ENCODE measurements at regions not wholly inside any gene's neighbourhood (a gene's known extent, or its start where the extent isn't known, plus 50 kb on each side); places are given as distances from the start of the nearest gene placed in this dataset.
"Not testable (repeated sequence)": the region's sequence is repeated elsewhere in the genome, so short reads cannot be mapped to it uniquely, and the experiment has no call there.

- no peaks in the 10 kb centered on the region for H3K4me1 Mint-ChIP-seq
- no peak for ATAC-seq
- DNase-seq, result no peak
- no peaks in the 10 kb centered on the region for H3K36me3 Mint-ChIP-seq
- no peak overlapping the region for H3K4me3 Mint-ChIP-seq
- H3K9me3 Mint-ChIP-seq (ENCODE audit: low read depth), result no peaks in the 10 kb centered on the region
- CTCF ChIA-PET, result no interaction called here
- no peak overlapping the region for H3K27ac Mint-ChIP-seq
- no peaks in the 10 kb centered on the region for H3K27me3 Mint-ChIP-seq
These were observed 110.2 kb downstream of the TDRD15 start for GRCh38 chr2:21234001-21234400.

DNA sequence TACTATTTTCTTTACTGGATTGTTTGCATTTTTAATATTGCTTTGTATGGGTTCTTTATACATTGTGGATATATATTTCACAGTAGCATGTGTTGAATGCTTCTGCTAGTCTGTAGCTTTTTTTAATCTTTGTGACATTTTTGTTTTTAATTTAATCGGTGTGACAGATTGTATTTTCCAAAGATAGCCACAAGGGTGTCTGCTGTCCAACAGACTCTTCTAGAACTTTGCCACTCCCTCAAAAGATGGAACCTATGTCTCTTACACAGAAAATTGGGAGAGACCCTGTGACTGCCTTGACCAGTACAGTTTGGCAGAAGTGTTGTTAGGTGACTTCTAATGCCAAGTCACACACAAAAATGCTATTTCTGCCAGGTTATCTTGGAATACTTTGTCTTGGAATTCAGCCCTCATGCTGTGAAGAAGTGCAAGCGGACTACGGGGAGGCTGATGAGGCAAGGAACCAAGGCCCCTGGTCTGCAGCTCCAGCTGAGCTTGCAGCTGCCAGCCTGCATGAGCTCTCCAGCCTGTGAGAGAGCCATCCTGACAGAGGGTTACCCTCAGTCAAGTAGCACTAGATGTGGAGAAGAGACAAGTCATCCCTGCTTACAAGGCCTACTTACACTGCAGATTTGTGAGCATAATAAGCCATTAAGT, 110.8 kb downstream of the TDRD15 start:
- no peak for DNase-seq
- CTCF ChIA-PET, result no interaction called here
- Mint-ChIP-seq H3K9me3 (ENCODE audit: low read depth) (no peaks in the 10 kb centered on the region), H3K36me3 (no peaks in the 10 kb centered on the region), H3K27me3 (no peaks in the 10 kb centered on the region), H3K4me3 (no peak overlapping the region), H3K4me1 (no peaks in the 10 kb centered on the region), H3K27ac (no peak overlapping the region)
- no peak for ATAC-seq

DNA sequence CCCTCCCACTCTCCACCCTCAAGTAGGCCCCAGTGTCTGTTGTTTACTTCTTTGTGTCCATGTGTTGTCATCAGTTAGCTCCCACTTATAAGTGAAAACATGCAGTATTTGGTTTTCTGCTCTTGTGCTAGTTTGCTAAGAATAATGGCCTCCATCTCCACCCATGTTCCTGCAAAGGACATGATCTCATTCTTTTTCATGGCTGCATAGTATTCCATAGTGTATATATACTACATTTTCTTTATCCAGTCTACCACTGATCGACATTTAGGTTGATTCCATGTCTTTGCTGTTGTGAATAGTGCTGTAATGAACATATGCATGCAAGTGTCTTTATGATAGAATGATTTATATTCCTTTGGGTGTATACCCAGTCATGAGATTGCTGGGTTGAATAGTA, 116.0 kb downstream of the TDRD15 start:
- not testable (repeated sequence) for H3K27ac Mint-ChIP-seq

DNA sequence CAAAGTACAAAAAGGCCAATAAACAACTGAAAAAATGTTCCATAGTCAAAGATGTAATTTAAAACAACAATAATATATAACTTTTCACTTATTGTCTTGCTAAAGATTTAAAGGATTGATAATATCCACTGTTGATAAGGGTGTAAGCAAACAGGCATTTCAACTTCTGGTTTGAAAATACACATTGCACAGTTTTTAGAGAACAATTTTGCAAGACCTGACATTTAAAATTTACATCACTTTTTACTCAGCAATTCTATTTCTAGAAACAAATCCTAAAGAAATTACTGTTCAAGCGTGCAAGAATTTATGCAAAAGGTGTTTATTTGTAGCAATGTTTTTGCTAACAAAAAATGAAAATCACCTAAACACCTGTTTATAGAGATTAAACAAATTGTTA, 120.4 kb downstream of the TDRD15 start:
- DNase-seq (no peak), ATAC-seq (no peak)
- no peaks in the 10 kb centered on the region for H3K36me3 Mint-ChIP-seq
- no peak overlapping the region for H3K27ac Mint-ChIP-seq
- H3K27me3 Mint-ChIP-seq, result no peaks in the 10 kb centered on the region
- H3K9me3 Mint-ChIP-seq (ENCODE audit: low read depth), result peaks cover 5% of the 10 kb centered on the region
- H3K4me3 Mint-ChIP-seq, result no peak overlapping the region
- no peaks in the 10 kb centered on the region for H3K4me1 Mint-ChIP-seq
- CTCF ChIA-PET, result no interaction called here

More for the DNA sequence above, 116.0 kb downstream of the TDRD15 start:
- DNase-seq; H3K4me1 Mint-ChIP-seq; ATAC-seq; H3K4me3 Mint-ChIP-seq; H3K27me3 Mint-ChIP-seq; CTCF ChIA-PET; H3K36me3 Mint-ChIP-seq; H3K9me3 Mint-ChIP-seq (ENCODE audit: low read depth): not testable (repeated sequence)

DNA sequence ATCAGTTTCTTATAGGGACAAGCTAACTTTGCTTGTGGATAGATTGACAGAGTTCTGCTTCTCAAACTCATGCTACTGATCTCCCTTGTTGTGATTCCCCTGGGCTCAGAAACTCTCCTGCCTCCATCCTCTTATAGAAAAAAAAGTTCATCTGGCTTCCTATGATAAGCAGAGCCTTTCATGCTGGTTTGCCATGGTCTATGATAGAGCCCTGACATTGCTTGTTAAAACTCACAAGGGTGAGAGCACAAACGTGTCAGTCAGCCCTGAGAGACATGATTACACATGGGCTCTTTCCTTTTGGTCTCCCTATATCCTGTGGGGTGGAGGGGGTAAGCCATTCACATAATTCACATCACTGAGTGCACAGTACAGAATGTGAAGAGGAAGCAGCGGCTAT, 121.8 kb downstream of the TDRD15 start:
- ATAC-seq, result no peak
- H3K36me3 Mint-ChIP-seq, result no peaks in the 10 kb centered on the region
- CTCF ChIA-PET, result no interaction called here
- no peak for DNase-seq
- no peaks in the 10 kb centered on the region for H3K27me3 Mint-ChIP-seq
- H3K4me1 Mint-ChIP-seq, result no peaks in the 10 kb centered on the region
- peaks cover 5% of the 10 kb centered on the region for H3K9me3 Mint-ChIP-seq (ENCODE audit: low read depth)
- H3K27ac Mint-ChIP-seq, result no peak overlapping the region
- no peak overlapping the region for H3K4me3 Mint-ChIP-seq

- Mint-ChIP-seq H3K4me3 (no peak overlapping the region), H3K9me3 (ENCODE audit: low read depth) (no peaks in the 10 kb centered on the region), H3K27me3 (no peaks in the 10 kb centered on the region), H3K27ac (no peak overlapping the region), H3K36me3 (no peaks in the 10 kb centered on the region), H3K4me1 (no peaks in the 10 kb centered on the region)
- DNase-seq, result no peak
- CTCF ChIA-PET, result no interaction called here
- no peak for ATAC-seq
These were observed 125.6 kb downstream of the TDRD15 start for GRCh38 chr2:21249367-21249766.

DNA sequence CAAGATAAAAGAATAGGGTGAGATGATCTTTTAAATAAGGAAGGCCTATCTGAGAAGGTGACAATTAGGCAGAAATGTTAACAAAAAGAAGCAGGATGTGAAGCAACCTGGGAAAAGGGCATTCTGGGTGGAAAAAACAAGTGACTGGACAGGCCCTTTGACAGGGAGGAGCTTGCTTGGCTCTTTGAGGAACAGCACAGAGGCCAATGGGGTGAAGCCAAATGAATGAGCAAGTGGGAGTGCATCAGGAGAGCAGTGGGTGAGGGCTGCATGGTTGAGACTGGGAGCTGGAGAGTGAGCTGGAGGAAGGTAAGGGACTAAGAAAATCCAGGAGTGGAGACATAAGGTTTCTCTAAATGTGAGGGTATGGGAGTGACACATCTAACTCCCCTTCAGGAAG, 126.9 kb downstream of the TDRD15 start:
- Mint-ChIP-seq H3K9me3 (ENCODE audit: low read depth) (no peaks in the 10 kb centered on the region), H3K27ac (no peak overlapping the region), H3K27me3 (no peaks in the 10 kb centered on the region), H3K4me1 (no peaks in the 10 kb centered on the region), H3K4me3 (no peak overlapping the region), H3K36me3 (no peaks in the 10 kb centered on the region)
- DNase-seq, result no peak
- no peak for ATAC-seq
- CTCF ChIA-PET, result no interaction called here

DNA sequence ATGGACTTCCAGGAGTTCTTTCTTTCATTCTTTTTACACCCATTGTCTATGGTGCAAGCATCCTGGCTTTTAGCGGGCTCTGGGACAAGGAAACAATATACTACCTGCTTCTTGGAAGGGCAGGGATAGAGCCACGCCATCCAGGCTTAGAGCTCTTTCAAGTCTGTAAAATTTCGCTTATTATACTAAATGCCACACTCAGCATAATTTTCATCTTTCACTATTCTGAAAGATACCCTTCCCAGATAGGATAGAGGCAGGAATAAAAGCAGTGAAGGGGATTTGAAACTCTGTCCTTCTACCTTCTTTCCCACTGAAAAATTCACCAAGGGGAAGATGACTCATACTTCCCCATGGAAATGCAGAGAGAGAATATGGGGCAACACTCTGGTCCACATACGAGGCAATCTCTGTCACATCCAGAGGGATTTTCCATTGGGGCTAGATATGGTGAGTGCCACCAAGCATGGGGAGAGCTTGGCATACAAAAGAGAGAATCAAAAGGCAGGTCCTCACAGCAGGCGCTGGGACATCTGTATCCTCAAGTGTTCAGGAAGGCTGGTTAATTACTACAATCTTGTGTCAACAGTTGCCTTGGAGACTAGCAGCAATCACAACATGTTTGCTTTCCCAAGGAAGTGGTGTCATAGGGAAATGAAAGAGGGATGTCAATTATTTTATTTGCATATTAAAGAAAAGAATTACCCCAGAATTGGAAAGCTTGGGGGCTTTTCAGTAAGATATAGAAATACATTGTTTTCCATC, 127.6 kb downstream of the TDRD15 start:
- Mint-ChIP-seq H3K36me3 (no peaks in the 10 kb centered on the region), H3K4me1 (no peaks in the 10 kb centered on the region), H3K4me3 (no peak overlapping the region), H3K9me3 (ENCODE audit: low read depth) (no peaks in the 10 kb centered on the region), H3K27ac (no peak overlapping the region), H3K27me3 (no peaks in the 10 kb centered on the region)
- CTCF ChIA-PET, result no interaction called here
- DNase-seq, result no peak
- ATAC-seq, result no peak

GRCh38 chr2:21253311-21254027, 129.7 kb downstream of the TDRD15 start:
- CTCF ChIA-PET, result no interaction called here
- ATAC-seq (no peak), DNase-seq (no peak)
- Mint-ChIP-seq H3K9me3 (ENCODE audit: low read depth) (no peaks in the 10 kb centered on the region), H3K27me3 (no peaks in the 10 kb centered on the region), H3K4me1 (no peaks in the 10 kb centered on the region), H3K27ac (no peak overlapping the region), H3K36me3 (no peaks in the 10 kb centered on the region), H3K4me3 (no peak overlapping the region)

GRCh38 chr2:21254170-21254965, 130.6 kb downstream of the TDRD15 start:
- no peak overlapping the region for H3K27ac Mint-ChIP-seq
- H3K36me3 Mint-ChIP-seq, result no peaks in the 10 kb centered on the region
- no peak for DNase-seq
- H3K9me3 Mint-ChIP-seq (ENCODE audit: low read depth), result no peaks in the 10 kb centered on the region
- ATAC-seq, result no peak
- CTCF ChIA-PET, result no interaction called here
- H3K4me1 Mint-ChIP-seq, result no peaks in the 10 kb centered on the region
- no peak overlapping the region for H3K4me3 Mint-ChIP-seq
- H3K27me3 Mint-ChIP-seq, result no peaks in the 10 kb centered on the region

- Mint-ChIP-seq H3K4me3 (no peak overlapping the region), H3K27ac (no peak overlapping the region), H3K9me3 (ENCODE audit: low read depth) (no peaks in the 10 kb centered on the region), H3K4me1 (no peaks in the 10 kb centered on the region), H3K27me3 (no peaks in the 10 kb centered on the region), H3K36me3 (no peaks in the 10 kb centered on the region)
- no peak for DNase-seq
- no peak for ATAC-seq
- CTCF ChIA-PET, result no interaction called here
These were observed 132.2 kb downstream of the TDRD15 start for GRCh38 chr2:21256006-21256405.

GRCh38 chr2:21257621-21258020, 133.9 kb downstream of the TDRD15 start:
- Mint-ChIP-seq H3K27ac (no peak overlapping the region), H3K9me3 (ENCODE audit: low read depth) (no peaks in the 10 kb centered on the region), H3K36me3 (no peaks in the 10 kb centered on the region), H3K4me1 (no peaks in the 10 kb centered on the region), H3K4me3 (no peak overlapping the region), H3K27me3 (no peaks in the 10 kb centered on the region)
- CTCF ChIA-PET, result no interaction called here
- no peak for ATAC-seq
- DNase-seq, result no peak

DNA sequence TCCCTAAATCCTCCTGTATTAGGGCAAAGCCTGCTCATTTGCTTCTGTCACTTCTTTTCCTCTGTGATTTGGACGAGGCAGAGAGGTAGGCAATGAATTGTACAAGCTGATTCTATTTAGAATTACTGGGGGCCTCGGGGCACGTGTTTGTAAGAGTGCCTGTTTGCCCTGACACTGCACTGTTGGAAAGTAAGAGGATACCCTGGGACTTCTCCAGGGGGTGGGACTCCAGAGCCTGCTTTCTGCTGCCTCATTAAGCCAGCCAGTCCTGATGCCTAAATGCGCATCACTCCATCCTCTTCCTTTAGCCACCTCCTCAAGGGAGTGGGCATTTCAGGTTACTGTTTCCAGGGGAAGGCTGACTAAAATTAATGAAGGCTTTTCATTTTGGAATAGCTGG, 134.3 kb downstream of the TDRD15 start:
- no peak for ATAC-seq
- Mint-ChIP-seq H3K36me3 (no peaks in the 10 kb centered on the region), H3K9me3 (ENCODE audit: low read depth) (no peaks in the 10 kb centered on the region), H3K4me1 (no peaks in the 10 kb centered on the region), H3K27ac (no peak overlapping the region), H3K27me3 (no peaks in the 10 kb centered on the region), H3K4me3 (no peak overlapping the region)
- CTCF ChIA-PET, result no interaction called here
- no peak for DNase-seq

Measured in activated CD8-positive, alpha-beta memory T cell treated with anti-CD3 and anti-CD28 coated beads, Interleukin-2, amount 10 ng/mL, durations not matched to agents 7 days and 5 days (primary cell).